Liver (tissue), 8 donors: ENCODE measurements at regions not wholly inside any gene's neighbourhood (a gene's known extent, or its start where the extent isn't known, plus 50 kb on each side); places are given as distances from the start of the nearest gene placed in this dataset.

Experiments
- DNase-seq: peaks from one replicate; pipeline ENCODE4 v3.0.0-alpha.2; 2017; ENCODE audit warnings: low spot score
- H3K27ac ChIP-seq, 2 donors: one replicate each; pipeline ENCODE4 v1.7.0; 2013; ENCODE audit warnings: inconsistent platforms in 2 of 2, low read length in 2 of 2, control low read depth in 1 of 2, low read depth in 1 of 2, mild to moderate bottlenecking in 1 of 2
- H3K27me3 ChIP-seq, 4 donors: one replicate each; pipeline versions ENCODE4 v1.6.1 to v1.7.0; 2013; ENCODE audit warnings: low read length in 3 of 4, inconsistent platforms in 1 of 4, mild to moderate bottlenecking in 1 of 4, moderate library complexity in 1 of 4; ENCODE audit not compliant: control insufficient read depth in 4 of 4, insufficient read depth in 4 of 4
- H3K36me3 ChIP-seq, 4 donors: one replicate each; pipeline versions ENCODE4 v1.6.1 to v1.7.0; 2013; ENCODE audit warnings: low read length in 3 of 4, mild to moderate bottlenecking in 3 of 4, low read depth in 1 of 4, moderate library complexity in 1 of 4; ENCODE audit not compliant: control insufficient read depth in 4 of 4, insufficient read depth in 3 of 4
- H3K4me1 ChIP-seq, 4 donors: one replicate each; pipeline versions ENCODE4 v1.6.1 to v1.7.0; 2013; ENCODE audit warnings: low read length in 3 of 4, mild to moderate bottlenecking in 3 of 4, moderate library complexity in 1 of 4; ENCODE audit not compliant: control insufficient read depth in 4 of 4, insufficient read depth in 4 of 4
- H3K4me3 ChIP-seq, 3 donors: one replicate each; pipeline versions ENCODE4 v1.6.1 to v1.7.0; 2013; ENCODE audit warnings: low read length in 3 of 3, control low read depth in 1 of 3, low read depth in 1 of 3, mild to moderate bottlenecking in 1 of 3
- H3K9ac ChIP-seq, 2 donors: one replicate each; pipeline ENCODE4 v1.7.0; 2013; ENCODE audit warnings: low read length in 2 of 2, mild to moderate bottlenecking in 2 of 2, moderate library complexity in 2 of 2, control low read depth in 1 of 2, low read depth in 1 of 2
- H3K9me3 ChIP-seq, 4 donors: one replicate each; pipeline versions ENCODE4 v1.6.1 to v1.7.0; 2013; ENCODE audit warnings: low read length in 3 of 4; ENCODE audit not compliant: control insufficient read depth in 4 of 4
- CTCF ChIP-seq: fragments of 150-350 bp; IDR thresholded peaks from 2 replicates; pipeline ENCODE4 v1.5.1; 2017; ENCODE audit warnings: improper control_type of control experiment, low read depth, low read length; ENCODE audit not compliant: missing input control
- EGR1 ChIP-seq, 2 donors: IDR thresholded peaks; 2 replicates each; pipeline ENCODE4 v1.6.1; 2016 to 2018; ENCODE audit warnings: antibody characterized with exemption in 2 of 2, low read depth in 2 of 2
- FOXA2 ChIP-seq: IDR thresholded peaks from 2 replicates; pipeline ENCODE4 v1.6.1; 2016; ENCODE audit warnings: antibody characterized with exemption
- GABPA ChIP-seq, 2 donors: IDR thresholded peaks in 1 of 2; conservative IDR thresholded peaks in 1 of 2; 2 replicates each; pipeline ENCODE4 v1.6.1; 2016; ENCODE audit warnings: antibody characterized with exemption in 2 of 2, mild to moderate bottlenecking in 1 of 2, moderate library complexity in 1 of 2
- HNF4A ChIP-seq, 2 donors: conservative IDR thresholded peaks; 2 replicates each; pipeline ENCODE4 v1.6.1; 2016; ENCODE audit warnings: antibody characterized with exemption in 2 of 2, mild to moderate bottlenecking in 2 of 2
- MAX ChIP-seq: IDR thresholded peaks from 2 replicates; pipeline ENCODE4 v1.6.1; 2016; ENCODE audit warnings: antibody characterized with exemption
- NR2F2 ChIP-seq: IDR thresholded peaks from 2 replicates; pipeline ENCODE4 v1.6.1; 2016; ENCODE audit warnings: antibody characterized with exemption
- RAD21 ChIP-seq, 2 donors: IDR thresholded peaks; 2 replicates each; pipeline ENCODE4 v1.6.1; 2016; ENCODE audit warnings: antibody characterized with exemption in 2 of 2, mild to moderate bottlenecking in 2 of 2
- SP1 ChIP-seq: IDR thresholded peaks from 2 replicates; pipeline ENCODE4 v1.6.1; 2018; ENCODE audit warnings: antibody characterized with exemption, mild to moderate bottlenecking
- YY1 ChIP-seq: IDR thresholded peaks from 2 replicates; pipeline ENCODE4 v1.6.1; 2016; ENCODE audit warnings: antibody characterized with exemption, mild to moderate bottlenecking
- WGBS: extraction: QIAGEN DNeasy Blood & Tissue Kit; methylation state at CpG from one replicate; pipeline ENCODE4 v1.1.7; 2013; 5-methylcytosine and 5-hydroxymethylcytosine counted together
- TF ChIP-seq, protein P1 (sequence below): IDR thresholded peaks from 2 replicates; pipeline ENCODE4 v1.6.1; 2016; ENCODE audit warnings: antibody characterized with exemption
- donor health status: healthy.
- donor health status: healthy.
- donor health status: healthy.
- donor health status: healthy.
- donor health status: healthy.

DNA sequence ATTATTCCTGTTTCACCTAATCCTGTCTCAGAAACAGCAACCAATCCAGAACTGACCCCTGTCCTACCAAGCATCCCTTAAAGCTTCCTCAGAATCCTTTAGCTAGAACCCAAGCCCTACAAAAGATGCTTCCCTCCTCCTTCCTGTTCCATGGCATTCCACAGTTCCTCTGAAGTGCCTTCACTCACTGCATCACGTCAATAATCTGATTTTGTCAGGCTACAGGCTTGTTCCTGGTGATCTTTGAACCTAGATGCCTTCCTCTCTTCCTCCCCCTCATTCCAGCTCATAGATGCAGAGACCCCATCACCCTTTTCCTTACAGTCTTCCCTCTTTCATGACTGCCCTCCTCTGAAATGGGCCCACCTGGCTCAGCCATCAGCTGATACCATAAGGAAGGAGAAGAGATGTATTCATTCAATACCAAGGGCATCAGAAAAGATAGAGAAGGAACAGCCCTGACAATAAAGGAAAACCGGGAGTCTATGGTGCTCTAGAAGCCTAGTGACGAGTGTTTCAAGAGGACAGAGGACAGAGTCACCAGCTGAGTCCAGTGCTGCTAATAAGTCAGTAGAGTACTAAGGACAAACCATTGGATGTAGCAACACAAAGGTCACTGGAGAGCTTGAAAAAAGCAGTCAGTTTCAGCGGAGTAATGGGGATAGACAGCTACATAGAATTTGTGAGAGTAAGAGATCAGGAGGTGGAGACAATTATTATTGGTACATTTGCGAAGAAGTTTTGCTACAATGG, 62.5 kb upstream of the SPDEF start:
- no peak overlapping the region for H3K27ac ChIP-seq
- H3K4me3 ChIP-seq: no peak overlapping the region
- TF ChIP-seq YY1 (no peak), CTCF (no peak), HNF4A (conservative IDR thresholded peaks at IDR 0.05) (peak in 1 of 2 donors; percentile 6)
- TF ChIP-seq, protein P1, sequence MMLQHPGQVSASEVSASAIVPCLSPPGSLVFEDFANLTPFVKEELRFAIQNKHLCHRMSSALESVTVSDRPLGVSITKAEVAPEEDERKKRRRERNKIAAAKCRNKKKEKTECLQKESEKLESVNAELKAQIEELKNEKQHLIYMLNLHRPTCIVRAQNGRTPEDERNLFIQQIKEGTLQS: no peak
- no peaks in the 10 kb centered on the region for H3K9me3 ChIP-seq
- H3K4me1 ChIP-seq: peaks cover 0 to 5% (median 0%) of the 10 kb centered on the region in 4 donors
- DNase-seq: no peak
- H3K27me3 ChIP-seq: no peaks in the 10 kb centered on the region
- H3K36me3 ChIP-seq: peaks cover 0 to 11% (median under 1%) of the 10 kb centered on the region in 4 donors
- WGBS: 85% methylated on average over 5 of the region's 5 CpGs
- H3K9ac ChIP-seq: no peak overlapping the region

- no peak for DNase-seq
- H3K4me1 ChIP-seq: peaks cover 0 to 5% (median 0%) of the 10 kb centered on the region in 4 donors
- 80% methylated on average over 7 of the region's 7 CpGs for WGBS
- no peak for TF ChIP-seq EGR1 (IDR thresholded peaks at IDR 0.05; ENCODE audit: low read depth in 2 of 2)
- no peaks in the 10 kb centered on the region for H3K27me3 ChIP-seq
- no peak overlapping the region for H3K27ac ChIP-seq
- H3K36me3 ChIP-seq: peaks cover 0 to 11% (median 2%) of the 10 kb centered on the region in 4 donors
- no peaks in the 10 kb centered on the region for H3K9me3 ChIP-seq
- no peak overlapping the region for H3K9ac ChIP-seq
- H3K4me3 ChIP-seq: no peak overlapping the region
These were observed 61.1 kb upstream of the SPDEF start for GRCh38 chr6:34617231-34617630.

DNA sequence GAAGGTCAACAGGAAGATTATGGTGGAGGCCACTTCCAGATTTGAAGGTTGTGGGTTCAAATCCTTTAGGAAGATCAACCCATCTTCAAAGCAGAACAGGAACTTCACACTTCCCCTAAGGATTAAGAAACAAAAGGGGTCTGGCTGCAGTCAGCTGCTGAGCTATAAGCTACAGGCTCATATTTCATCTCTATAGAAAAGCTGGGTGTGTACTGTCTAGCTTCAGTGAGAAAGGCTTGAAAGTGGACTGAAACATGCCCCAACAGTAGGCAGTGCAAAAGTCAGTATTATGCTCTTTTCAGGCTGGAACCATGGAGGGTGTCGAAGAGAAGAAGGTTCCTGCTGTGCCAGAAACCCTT, 60.1 kb upstream of the SPDEF start:
- no peak for DNase-seq
- peaks cover 0 to 14% (median 3%) of the 10 kb centered on the region in 4 donors for H3K36me3 ChIP-seq
- no peak overlapping the region for H3K4me3 ChIP-seq
- no peak for TF ChIP-seq FOXA2
- no peak overlapping the region for H3K9ac ChIP-seq
- H3K27ac ChIP-seq: no peak overlapping the region
- WGBS: 97% methylated on average over 1 of the region's 1 CpG
- H3K27me3 ChIP-seq: no peaks in the 10 kb centered on the region
- peaks cover 3 to 14% (median 6%) of the 10 kb centered on the region in 4 donors for H3K4me1 ChIP-seq
- no peaks in the 10 kb centered on the region for H3K9me3 ChIP-seq

DNA sequence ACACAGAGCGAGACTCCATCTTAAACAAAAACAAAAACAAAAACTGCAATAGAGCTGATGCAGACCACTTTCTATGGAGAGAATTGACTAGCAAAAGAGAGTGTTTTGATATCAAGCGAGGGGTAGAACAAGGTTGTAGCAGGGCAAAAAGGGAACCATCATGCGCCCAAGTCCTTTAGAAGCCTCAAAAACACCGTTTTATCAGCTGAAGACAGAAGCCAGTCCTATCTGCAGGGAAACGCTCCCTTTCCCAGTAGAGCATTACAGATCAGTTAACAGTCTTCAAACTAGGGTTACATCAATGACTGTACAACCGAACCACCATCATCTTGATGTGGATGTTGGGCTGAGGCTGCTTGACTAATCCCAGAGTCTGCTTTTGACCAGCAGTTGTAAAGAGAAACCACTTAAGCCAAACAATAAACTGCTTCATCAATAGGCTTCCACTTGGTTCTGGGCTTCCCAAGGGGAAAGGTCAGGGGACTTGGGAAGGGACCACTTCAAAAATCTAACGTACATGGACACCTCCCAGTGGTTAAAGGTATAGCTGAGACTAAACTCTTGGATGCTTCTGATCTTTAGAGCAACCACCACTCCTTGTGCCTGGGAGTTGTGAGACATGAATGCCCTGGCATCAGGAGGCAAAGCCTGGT, 59.6 kb upstream of the SPDEF start:
- peaks cover 0 to 14% (median 3%) of the 10 kb centered on the region in 4 donors for H3K36me3 ChIP-seq
- no peak overlapping the region for H3K4me3 ChIP-seq
- WGBS: 94% methylated on average over 7 of the region's 7 CpGs
- TF ChIP-seq FOXA2 (no peak), MAX (no peak), EGR1 (IDR thresholded peaks at IDR 0.05; ENCODE audit: low read depth in 2 of 2) (no peak), HNF4A (conservative IDR thresholded peaks at IDR 0.05) (no peak), GABPA (IDR thresholded peaks at IDR 0.05 in 1 of 2, conservative IDR thresholded peaks at IDR 0.05 in 1 of 2) (no peak), RAD21 (IDR thresholded peaks at IDR 0.05) (no peak), SP1 (no peak), YY1 (no peak), NR2F2 (no peak)
- H3K27ac ChIP-seq: no peak overlapping the region
- H3K27me3 ChIP-seq: no peaks in the 10 kb centered on the region
- no peaks in the 10 kb centered on the region for H3K9me3 ChIP-seq
- H3K4me1 ChIP-seq: peaks cover 5 to 19% (median 10%) of the 10 kb centered on the region in 4 donors
- H3K9ac ChIP-seq: no peak overlapping the region
- DNase-seq: no peak
